ENCODE measurements at regions not wholly inside any gene's neighbourhood (a gene's known extent, or its start where the extent isn't known, plus 50 kb on each side); places are given as distances from the start of the nearest gene placed in this dataset.
"Not testable (repeated sequence)": the region's sequence is repeated elsewhere in the genome, so short reads cannot be mapped to it uniquely, and the experiment has no call there.

- no peak for DNase-seq (ENCODE audit: low read depth)
Measured at GRCh38 chr1:166391279-166392066, 224.7 kb upstream of the FAM78B start.

GRCh38 chr1:166395729-166396128 is 228.9 kb upstream of the FAM78B start:
- DNase-seq (ENCODE audit: low read depth), result no peak

GRCh38 chr1:166409253-166410082 is 242.7 kb upstream of the FAM78B start:
- DNase-seq (ENCODE audit: low read depth), result not testable (repeated sequence)

GRCh38 chr1:166410083-166410385 is 243.2 kb upstream of the FAM78B start:
- no peak for DNase-seq (ENCODE audit: low read depth)

- DNase-seq (ENCODE audit: low read depth), result not testable (repeated sequence)
Measured at GRCh38 chr1:166416831-166417230, 250.0 kb upstream of the FAM78B start.

GRCh38 chr1:166418344-166418933 is 251.6 kb upstream of the FAM78B start:
- no peak for DNase-seq (ENCODE audit: low read depth)

- DNase-seq (ENCODE audit: low read depth), result not testable (repeated sequence)
Measured at GRCh38 chr1:166422586-166422985, 255.8 kb upstream of the FAM78B start.

- DNase-seq (ENCODE audit: low read depth), result no peak
Measured at GRCh38 chr1:166432655-166433054, 265.9 kb upstream of the FAM78B start.

- DNase-seq (ENCODE audit: low read depth), result not testable (repeated sequence)
Measured at GRCh38 chr1:166433404-166434304, 266.9 kb upstream of the FAM78B start.

GRCh38 chr1:166457700-166458099 is 290.9 kb upstream of the FAM78B start:
- DNase-seq (ENCODE audit: low read depth), result no peak

- DNase-seq (ENCODE audit: low read depth), result no peak
Measured at GRCh38 chr1:166464333-166464732, 297.5 kb upstream of the FAM78B start.

- DNase-seq (ENCODE audit: low read depth), result no peak
Measured at GRCh38 chr1:166470014-166470413, 303.2 kb upstream of the FAM78B start.

- DNase-seq (ENCODE audit: low read depth), result no peak
Measured at GRCh38 chr1:166470441-166470840, 303.6 kb upstream of the FAM78B start.

- DNase-seq (ENCODE audit: low read depth), result no peak
Measured at GRCh38 chr1:166471359-166471758, 304.6 kb upstream of the FAM78B start.

- peak; percentile 1 for DNase-seq (ENCODE audit: low read depth)
Measured at GRCh38 chr1:166479052-166479631, 312.3 kb upstream of the FAM78B start.

GRCh38 chr1:166484471-166484870 is 317.7 kb upstream of the FAM78B start:
- no peak for DNase-seq (ENCODE audit: low read depth)

- DNase-seq (ENCODE audit: low read depth), result no peak
Measured at GRCh38 chr1:166484871-166485270, 318.1 kb upstream of the FAM78B start.

- DNase-seq (ENCODE audit: low read depth), result no peak
Measured at GRCh38 chr1:166485620-166486019, 318.8 kb upstream of the FAM78B start.

- no peak for DNase-seq (ENCODE audit: low read depth)
Measured at GRCh38 chr1:166488327-166488726, 321.5 kb upstream of the FAM78B start.

- no peak for DNase-seq (ENCODE audit: low read depth)
Measured at GRCh38 chr1:166489356-166489669, 322.5 kb upstream of the FAM78B start.

GRCh38 chr1:166489670-166490436 is 323.1 kb upstream of the FAM78B start:
- DNase-seq (ENCODE audit: low read depth), result no peak

Data from non-pigmented ciliary epithelial cell (primary cell).